ENCODE measurements at regions not wholly inside any gene's neighbourhood (a gene's known extent, or its start where the extent isn't known, plus 50 kb on each side); places are given as distances from the start of the nearest gene placed in this dataset.

- DNase-seq (ENCODE audit: low read depth in 4 of 4, low spot score in 2 of 4): no peak
Measured at GRCh38 chr10:124220971-124221355, 127.6 kb upstream of the CHST15 start.

- no peak for DNase-seq (ENCODE audit: low read depth in 4 of 4, low spot score in 2 of 4)
Measured at GRCh38 chr10:124220547-124220946, 127.1 kb upstream of the CHST15 start.

GRCh38 chr10:124219655-124220054 lies 126.3 kb upstream of the CHST15 start:
- no peak for DNase-seq (ENCODE audit: low read depth in 4 of 4, low spot score in 2 of 4)

GRCh38 chr10:124219062-124219461 lies 125.7 kb upstream of the CHST15 start:
- DNase-seq (ENCODE audit: low read depth in 4 of 4, low spot score in 2 of 4): no peak

- DNase-seq (ENCODE audit: low read depth in 4 of 4, low spot score in 2 of 4): no peak
Measured at GRCh38 chr10:124217906-124218804, 124.8 kb upstream of the CHST15 start.

- DNase-seq (ENCODE audit: low read depth in 4 of 4, low spot score in 2 of 4): no peak
Measured at GRCh38 chr10:124217031-124217430, 123.6 kb upstream of the CHST15 start.

- no peak for DNase-seq (ENCODE audit: low read depth in 4 of 4, low spot score in 2 of 4)
Measured at GRCh38 chr10:124214610-124215375, 121.4 kb upstream of the CHST15 start.

GRCh38 chr10:124213899-124214510 lies 120.6 kb upstream of the CHST15 start:
- no peak for DNase-seq (ENCODE audit: low read depth in 4 of 4, low spot score in 2 of 4)

- no peak for DNase-seq (ENCODE audit: low read depth in 4 of 4, low spot score in 2 of 4)
Measured at GRCh38 chr10:124213471-124213870, 120.1 kb upstream of the CHST15 start.

- no peak for DNase-seq (ENCODE audit: low read depth in 4 of 4, low spot score in 2 of 4)
Measured at GRCh38 chr10:124212702-124213101, 119.3 kb upstream of the CHST15 start.

GRCh38 chr10:124211921-124212320 lies 118.5 kb upstream of the CHST15 start:
- DNase-seq (ENCODE audit: low read depth in 4 of 4, low spot score in 2 of 4): no peak

- DNase-seq (ENCODE audit: low read depth in 4 of 4, low spot score in 2 of 4): no peak
Measured at GRCh38 chr10:124210263-124210662, 116.9 kb upstream of the CHST15 start.

- no peak for DNase-seq (ENCODE audit: low read depth in 4 of 4, low spot score in 2 of 4)
Measured at GRCh38 chr10:124207391-124207790, 114.0 kb upstream of the CHST15 start.

- no peak for DNase-seq (ENCODE audit: low read depth in 4 of 4, low spot score in 2 of 4)
Measured at GRCh38 chr10:124206616-124207015, 113.2 kb upstream of the CHST15 start.

GRCh38 chr10:124205432-124205831 lies 112.0 kb upstream of the CHST15 start:
- no peak for DNase-seq (ENCODE audit: low read depth in 4 of 4, low spot score in 2 of 4)

GRCh38 chr10:124204726-124205125 lies 111.3 kb upstream of the CHST15 start:
- DNase-seq (ENCODE audit: low read depth in 4 of 4, low spot score in 2 of 4): no peak

GRCh38 chr10:124200011-124200410 lies 106.6 kb upstream of the CHST15 start:
- DNase-seq (ENCODE audit: low read depth in 4 of 4, low spot score in 2 of 4): no peak

- DNase-seq (ENCODE audit: low read depth in 4 of 4, low spot score in 2 of 4): no peak
Measured at GRCh38 chr10:124198871-124199270, 105.5 kb upstream of the CHST15 start.

- no peak for DNase-seq (ENCODE audit: low read depth in 4 of 4, low spot score in 2 of 4)
Measured at GRCh38 chr10:124198125-124198501, 104.7 kb upstream of the CHST15 start.

- no peak for DNase-seq (ENCODE audit: low read depth in 4 of 4, low spot score in 2 of 4)
Measured at GRCh38 chr10:124197371-124198124, 104.2 kb upstream of the CHST15 start.

- DNase-seq (ENCODE audit: low read depth in 4 of 4, low spot score in 2 of 4): no peak
Measured at GRCh38 chr10:124196659-124197058, 103.3 kb upstream of the CHST15 start.
